ENCODE measurements at regions not wholly inside any gene's neighbourhood (a gene's known extent, or its start where the extent isn't known, plus 50 kb on each side); places are given as distances from the start of the nearest gene placed in this dataset.
"Not testable (repeated sequence)": the region's sequence is repeated elsewhere in the genome, so short reads cannot be mapped to it uniquely, and the experiment has no call there.

GRCh38 chr20:48489656-48490055 is 338.1 kb downstream of the PREX1 start:
- no peak for DNase-seq

- no peak for DNase-seq
Observed at GRCh38 chr20:48489046-48489463, 338.7 kb downstream of the PREX1 start.

- DNase-seq = not testable (repeated sequence)
Observed at GRCh38 chr20:48488334-48489034, 339.3 kb downstream of the PREX1 start.

GRCh38 chr20:48486065-48486464 is 341.7 kb downstream of the PREX1 start:
- no peak for DNase-seq

- not testable (repeated sequence) for DNase-seq
Observed at GRCh38 chr20:48485153-48485552, 342.6 kb downstream of the PREX1 start.

- no peak for DNase-seq
Observed at GRCh38 chr20:48483334-48484066, 344.3 kb downstream of the PREX1 start.

- no peak for DNase-seq
Observed at GRCh38 chr20:48482790-48483189, 345.0 kb downstream of the PREX1 start.

- no peak for DNase-seq
Observed at GRCh38 chr20:48480216-48480772, 347.5 kb downstream of the PREX1 start.

GRCh38 chr20:48478806-48479585 is 348.8 kb downstream of the PREX1 start:
- no peak for DNase-seq

- DNase-seq = no peak
Observed at GRCh38 chr20:48478370-48478769, 349.4 kb downstream of the PREX1 start.

- no peak for DNase-seq
Observed at GRCh38 chr20:48476854-48477253, 350.9 kb downstream of the PREX1 start.

- no peak for DNase-seq
Observed at GRCh38 chr20:48474022-48474421, 353.8 kb downstream of the PREX1 start.

- no peak for DNase-seq
Observed at GRCh38 chr20:48471759-48472408, 355.9 kb downstream of the PREX1 start.

- DNase-seq = no peak
Observed at GRCh38 chr20:48471176-48471575, 356.6 kb downstream of the PREX1 start.

- no peak for DNase-seq
Observed at GRCh38 chr20:48470141-48470540, 357.7 kb downstream of the PREX1 start.

GRCh38 chr20:48469026-48469425 is 358.8 kb downstream of the PREX1 start:
- no peak for DNase-seq

- DNase-seq = no peak
Observed at GRCh38 chr20:48468571-48468970, 359.2 kb downstream of the PREX1 start.

GRCh38 chr20:48467622-48468021 is 360.2 kb downstream of the PREX1 start:
- DNase-seq = no peak

GRCh38 chr20:48465271-48465670 is 362.5 kb downstream of the PREX1 start:
- DNase-seq = no peak

- no peak for DNase-seq
Observed at GRCh38 chr20:48463916-48464315, 363.9 kb downstream of the PREX1 start.

GRCh38 chr20:48463096-48463720 is 364.6 kb downstream of the PREX1 start:
- DNase-seq = no peak

- no peak for DNase-seq
Observed at GRCh38 chr20:48461735-48462119, 366.1 kb downstream of the PREX1 start.

Measured in GDM1 (cell line).